NCI-H2227 treated with DMSO at 0.1 percent for 48 hours (cell line): ENCODE measurements at regions not wholly inside any gene's neighbourhood (a gene's known extent, or its start where the extent isn't known, plus 50 kb on each side); places are given as distances from the start of the nearest gene placed in this dataset.

Source experiments
- DNase-seq: peaks from one replicate; lab custom pipeline; 2025; lab: John Stamatoyannopoulos, UW

- no peak for DNase-seq
Measured at GRCh38 chr20:48358176-48359054, 469.4 kb downstream of the PREX1 start.

GRCh38 chr20:48357714-48358113 is 470.1 kb downstream of the PREX1 start:
- no peak for DNase-seq

GRCh38 chr20:48354903-48355302 is 472.9 kb downstream of the PREX1 start:
- DNase-seq: no peak

DNA sequence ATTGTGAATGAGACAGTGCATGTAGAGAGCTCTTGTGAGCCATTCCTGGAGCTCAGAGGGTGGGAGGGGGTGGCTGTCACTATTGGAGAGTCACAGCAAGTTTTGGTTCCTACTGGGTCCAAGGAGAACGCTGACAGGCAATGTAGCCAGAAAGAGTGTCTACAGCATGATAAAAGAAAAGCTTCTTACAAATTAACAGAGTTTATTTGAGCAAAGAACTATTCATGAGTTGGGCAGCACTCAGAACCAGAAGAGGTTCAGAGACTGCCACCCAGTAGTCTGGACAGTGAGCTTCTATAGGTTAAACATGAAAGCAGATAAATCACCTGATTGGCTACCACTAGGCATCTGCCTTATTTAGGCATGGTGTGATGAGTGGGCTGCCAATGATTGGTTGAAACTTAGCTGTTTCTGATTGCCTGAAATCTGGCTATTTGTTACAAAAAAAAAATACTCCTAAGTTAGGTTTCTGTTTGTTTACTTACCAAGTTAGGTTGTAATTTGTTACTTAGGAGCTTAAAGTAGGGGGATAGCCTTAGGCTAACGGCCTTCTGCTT is 473.4 kb downstream of the PREX1 start:
- DNase-seq: no peak

DNA sequence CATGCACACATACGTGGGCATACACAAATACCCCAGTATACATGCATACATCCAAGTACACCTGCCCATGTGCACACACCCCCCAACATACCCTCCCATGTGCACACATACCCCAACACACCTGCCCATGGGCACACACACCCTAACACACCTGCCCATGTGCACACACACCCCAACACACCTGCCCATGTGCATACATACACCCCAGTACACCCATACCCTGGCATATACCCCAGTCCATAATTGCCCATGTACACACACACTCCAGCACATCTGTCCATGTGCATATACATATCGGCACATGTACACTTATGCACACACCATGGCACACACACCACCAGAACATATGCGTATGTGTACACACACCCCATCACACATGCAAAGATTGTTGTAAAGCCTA is 475.2 kb downstream of the PREX1 start:
- DNase-seq: no peak

DNA sequence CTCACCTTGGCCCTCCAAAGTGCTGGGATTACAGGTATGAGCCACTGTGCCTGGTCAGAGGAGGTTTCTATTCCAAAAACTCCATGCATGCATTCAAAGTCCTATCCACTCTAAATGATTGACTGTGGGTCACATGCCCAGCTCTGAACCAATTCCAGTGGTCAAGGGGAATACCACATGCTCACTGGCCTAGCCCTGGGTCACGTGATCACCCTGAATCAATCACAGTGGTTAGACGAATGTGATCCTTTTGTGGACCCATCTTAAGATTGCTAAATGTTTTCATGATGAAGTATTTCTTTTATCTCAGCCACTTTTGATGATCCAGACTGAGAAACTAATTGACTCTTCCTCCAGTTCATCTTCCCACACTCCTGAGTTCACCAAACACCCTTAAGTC is 475.8 kb downstream of the PREX1 start:
- DNase-seq: no peak

DNA sequence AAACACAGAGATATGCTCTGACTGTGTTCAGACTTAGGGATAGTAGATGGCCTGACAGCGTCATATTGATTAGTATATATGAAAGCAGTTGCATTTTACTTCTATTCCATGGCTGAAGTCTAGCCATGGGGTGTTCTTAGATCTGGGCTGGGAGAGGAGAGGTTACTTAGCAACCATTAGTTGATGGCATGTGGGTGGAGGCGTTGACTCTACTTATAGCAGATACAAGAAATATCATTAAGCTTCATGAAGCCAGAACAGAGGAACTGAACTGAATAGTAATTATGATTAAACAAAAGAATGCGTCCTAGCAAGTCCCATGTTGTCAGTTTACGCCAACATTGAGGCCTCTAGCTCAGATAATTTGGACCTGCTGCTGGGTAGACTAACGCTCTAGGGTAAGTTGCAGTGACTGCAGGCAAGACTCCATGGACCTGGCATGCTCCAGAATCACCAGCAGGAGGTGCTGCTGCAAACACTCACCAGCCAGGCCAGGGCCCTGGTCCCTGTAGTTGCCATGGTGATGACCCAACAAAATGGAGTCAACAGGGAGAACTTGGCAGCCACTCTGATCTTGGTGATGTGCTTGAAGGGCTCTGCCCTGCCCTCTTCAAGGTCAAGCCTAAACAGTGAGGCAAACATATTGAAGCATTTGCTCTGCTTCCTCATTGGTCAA is 477.3 kb downstream of the PREX1 start:
- no peak for DNase-seq

DNA sequence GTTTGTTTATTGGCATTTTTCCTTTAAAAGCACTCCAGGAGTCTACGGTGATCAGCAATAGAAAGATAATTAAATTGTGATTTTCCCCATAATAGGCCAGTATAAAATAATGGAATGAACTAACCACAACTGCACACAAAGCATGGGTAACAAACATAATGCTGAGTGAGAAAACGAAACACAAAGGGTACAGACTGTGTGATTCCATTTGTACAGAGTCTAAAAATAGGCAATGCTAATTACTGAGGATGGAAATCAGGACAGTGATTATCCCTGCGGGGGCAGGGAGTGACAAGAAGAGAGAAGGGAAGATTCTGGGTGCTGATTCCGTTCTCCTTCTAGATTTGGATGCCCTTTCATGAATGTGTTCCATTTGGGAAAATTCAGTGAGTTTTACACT is 478.1 kb downstream of the PREX1 start:
- DNase-seq: no peak

DNA sequence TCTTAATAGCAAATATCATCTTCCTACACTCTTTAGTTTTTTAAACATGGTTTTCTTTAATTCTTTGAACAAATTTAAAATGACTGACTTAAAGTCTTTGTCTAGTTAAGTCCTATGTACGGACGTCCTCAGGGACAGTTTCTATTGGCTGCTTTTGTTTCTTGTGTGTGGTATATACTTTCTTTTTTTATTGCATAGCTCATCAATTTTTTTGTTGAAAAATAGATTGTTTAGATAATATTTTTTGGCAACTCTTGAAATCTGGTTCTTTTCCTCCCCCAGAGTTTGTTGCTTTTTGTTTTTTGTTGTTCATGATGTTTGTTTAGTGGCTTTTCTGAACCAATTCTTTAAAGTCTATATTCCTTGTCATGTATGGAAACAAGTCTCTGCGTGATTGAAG is 479.8 kb downstream of the PREX1 start:
- DNase-seq: no peak

GRCh38 chr20:48342822-48343513 is 484.8 kb downstream of the PREX1 start:
- no peak for DNase-seq

DNA sequence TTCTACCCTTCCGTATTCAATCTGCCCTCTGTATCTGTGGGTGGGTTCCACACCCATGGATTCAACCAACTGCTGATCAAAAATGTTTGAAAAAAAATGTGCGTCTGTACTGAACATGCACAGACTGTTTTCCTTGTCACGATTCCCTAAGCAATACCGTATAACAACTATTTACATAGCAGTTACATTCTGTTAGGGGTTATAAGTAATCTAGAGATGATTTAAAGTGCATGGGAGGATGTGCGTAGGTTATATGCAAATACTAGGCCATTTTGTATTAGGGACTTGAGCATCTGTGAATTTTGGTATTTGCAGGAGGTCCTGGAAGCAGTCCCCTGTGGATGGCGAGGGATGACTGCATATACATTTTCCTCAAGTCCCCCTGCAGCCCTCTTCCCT is 486.9 kb downstream of the PREX1 start:
- DNase-seq: no peak

- DNase-seq: no peak
Measured at GRCh38 chr20:48339986-48340882, 487.6 kb downstream of the PREX1 start.

DNA sequence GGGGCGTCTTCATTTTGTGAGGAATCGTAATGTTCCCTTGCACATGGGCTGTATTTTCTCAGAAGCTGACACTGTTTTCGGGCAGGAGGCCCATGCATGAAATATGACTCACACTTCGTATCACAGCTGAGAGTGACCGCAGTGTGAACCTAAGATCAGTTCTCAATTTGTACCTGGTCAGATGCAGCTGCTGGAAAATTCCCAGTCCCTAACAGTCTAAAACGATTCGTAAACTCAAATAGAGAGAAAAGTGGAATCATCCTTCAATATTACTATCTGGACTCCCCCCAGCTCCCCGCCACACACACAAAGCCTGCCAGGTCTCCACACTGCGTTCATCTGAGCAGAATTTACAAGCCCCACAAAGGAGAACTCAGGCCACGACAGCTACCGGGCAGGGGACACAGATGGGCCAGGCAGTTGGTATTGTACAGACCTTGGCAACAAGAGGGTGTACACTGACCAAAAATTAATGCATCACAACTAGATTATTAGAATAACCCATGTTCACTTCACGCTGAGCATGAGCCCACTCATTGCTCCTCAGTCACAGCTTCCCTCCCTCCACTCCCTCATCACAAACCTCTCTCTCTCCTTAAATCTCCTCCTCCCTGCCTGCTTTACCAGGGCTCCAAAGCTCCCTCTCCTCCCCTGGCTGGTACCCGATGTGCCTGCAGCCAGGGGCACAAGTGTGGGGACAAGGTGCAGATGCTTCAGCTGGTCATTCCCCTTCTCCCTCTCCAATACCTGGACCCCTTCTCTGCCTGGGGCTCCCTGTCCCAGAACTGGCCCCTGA is 488.4 kb downstream of the PREX1 start:
- DNase-seq: no peak

GRCh38 chr20:48338717-48339116 is 489.1 kb downstream of the PREX1 start:
- no peak for DNase-seq

DNA sequence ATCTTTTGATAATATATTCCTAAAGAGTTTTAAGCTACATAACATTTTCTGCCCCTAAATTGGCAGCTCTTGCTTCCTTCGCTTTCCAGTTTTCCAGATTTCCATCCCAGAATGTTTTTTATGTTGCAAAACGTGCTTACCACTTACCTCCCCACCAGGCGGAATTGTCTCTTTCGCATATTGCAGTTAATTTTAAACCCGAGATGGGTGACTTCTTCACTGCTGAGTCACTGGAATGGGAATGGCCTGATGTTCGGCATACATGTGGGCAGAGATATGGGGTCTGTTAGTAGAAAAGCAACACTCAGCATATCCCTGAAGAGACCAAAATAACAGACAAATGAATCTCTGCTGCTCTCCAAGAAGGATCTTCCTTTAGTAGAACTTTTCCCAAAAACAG is 491.2 kb downstream of the PREX1 start:
- no peak for DNase-seq

DNA sequence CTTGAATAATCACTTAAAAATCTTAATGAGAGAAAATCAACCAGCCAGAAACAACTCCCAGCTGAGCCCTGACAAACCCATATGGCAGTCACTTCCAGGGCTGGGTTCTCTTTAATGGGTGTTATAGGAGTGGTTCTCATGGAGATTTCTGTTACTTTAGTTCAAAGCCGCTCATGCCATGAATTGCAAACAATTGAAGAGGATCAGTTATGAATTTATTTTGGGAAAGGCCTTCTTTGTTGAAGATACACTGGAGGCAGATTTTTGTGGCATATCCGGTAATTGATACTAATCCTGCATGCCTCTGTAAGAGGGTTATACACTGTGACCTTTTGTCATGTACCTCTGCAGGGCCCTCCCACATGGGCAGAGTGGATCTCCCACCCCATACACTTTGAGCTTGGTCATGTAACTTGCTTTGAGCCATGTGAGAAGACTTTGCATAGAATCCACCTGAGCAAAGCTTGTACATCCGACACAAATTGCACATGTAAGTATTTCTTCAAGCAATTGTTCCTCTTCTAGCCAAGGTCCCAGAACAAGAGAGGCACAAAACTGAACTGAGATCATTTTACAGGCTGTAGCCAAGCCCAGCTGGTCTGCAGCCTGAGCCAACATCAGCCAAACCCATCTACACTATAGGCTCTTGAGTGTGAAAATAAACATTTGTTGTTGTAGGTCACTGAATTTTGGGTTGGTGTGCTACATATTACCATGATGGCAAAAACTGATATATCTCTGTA is 492.3 kb downstream of the PREX1 start:
- no peak for DNase-seq

- no peak for DNase-seq
Measured at GRCh38 chr20:48333707-48334106, 494.1 kb downstream of the PREX1 start.

- no peak for DNase-seq
Measured at GRCh38 chr20:48332555-48332954, 495.2 kb downstream of the PREX1 start.

GRCh38 chr20:48331518-48332286 is 496.1 kb downstream of the PREX1 start:
- DNase-seq: no peak
